ENCODE measurements at regions not wholly inside any gene's neighbourhood (a gene's known extent, or its start where the extent isn't known, plus 50 kb on each side); places are given as distances from the start of the nearest gene placed in this dataset.

GRCh38 chr6:145502416-145502815 lies 232.9 kb downstream of the EPM2A start:
- no peak for TF ChIP-seq SUZ12 (IDR thresholded peaks at IDR 0.05; ENCODE audit: extremely low read depth, insufficient read depth, insufficient read length)
- TF ChIP-seq ZNF274 (IDR thresholded peaks at IDR 0.05; ENCODE audit: low read depth, low read length) = no peak
- no peak for TF ChIP-seq YY1 (IDR thresholded peaks at IDR 0.05; ENCODE audit: insufficient read depth, insufficient read length)

All from NT2/D1 (cell line).